Neural crest cell (in vitro differentiated cells): ENCODE measurements at regions not wholly inside any gene's neighbourhood (a gene's known extent, or its start where the extent isn't known, plus 50 kb on each side); places are given as distances from the start of the nearest gene placed in this dataset.

Experiments used
- DNase-seq: peaks from one replicate; pipeline ENCODE4 v3.0.0; 2021; ENCODE audit warnings: low read depth, mixed read lengths, low spot score
- H3K27ac Mint-ChIP-seq: one replicate; pipeline ENCODE4 v1.8.0; 2021; ENCODE audit warnings: mild to moderate bottlenecking, mixed read lengths; ENCODE audit not compliant: unreplicated experiment
- H3K27me3 Mint-ChIP-seq: 2 replicates; pipeline ENCODE4 v1.8.0; 2021; ENCODE audit warnings: low read depth, mild to moderate bottlenecking, mixed read lengths
- H3K36me3 Mint-ChIP-seq: 2 replicates; pipeline ENCODE4 v1.8.0; 2021; ENCODE audit warnings: low read depth, mild to moderate bottlenecking, mixed read lengths
- H3K4me1 Mint-ChIP-seq: 2 replicates; pipeline ENCODE4 v1.8.0; 2021; ENCODE audit warnings: mixed read lengths
- H3K4me3 Mint-ChIP-seq: one replicate; pipeline ENCODE4 v1.8.0; 2021; ENCODE audit warnings: mild to moderate bottlenecking, mixed read lengths
- H3K9me3 Mint-ChIP-seq: 2 replicates; pipeline ENCODE4 v1.8.0; 2021; ENCODE audit warnings: mixed read lengths
- CTCF ChIP-seq: fragments of 200-600 bp; sonication (generic); conservative IDR thresholded peaks from 2 replicates; pipeline ENCODE4 v1.5.0; 2021; ENCODE audit warnings: antibody characterized with exemption, mild to moderate bottlenecking

- no peak overlapping the region for H3K4me3 Mint-ChIP-seq
- H3K36me3 Mint-ChIP-seq: peaks cover 6% of the 10 kb centered on the region
- no peaks in the 10 kb centered on the region for H3K4me1 Mint-ChIP-seq
- TF ChIP-seq CTCF: no peak
- no peak overlapping the region for H3K27ac Mint-ChIP-seq
- peaks cover 7% of the 10 kb centered on the region for H3K9me3 Mint-ChIP-seq
- DNase-seq: no peak
- H3K27me3 Mint-ChIP-seq: peaks cover 4% of the 10 kb centered on the region
These were observed 350.2 kb upstream of the MC4R start for GRCh38 chr18:60722742-60723141.

GRCh38 chr18:60732143-60732542 is 359.6 kb upstream of the MC4R start:
- Mint-ChIP-seq H3K27me3 (no peaks in the 10 kb centered on the region), H3K4me1 (no peaks in the 10 kb centered on the region), H3K27ac (no peak overlapping the region), H3K4me3 (no peak overlapping the region), H3K36me3 (no peaks in the 10 kb centered on the region), H3K9me3 (no peaks in the 10 kb centered on the region)
- no peak for TF ChIP-seq CTCF
- no peak for DNase-seq

GRCh38 chr18:60739212-60739611 is 366.6 kb upstream of the MC4R start:
- TF ChIP-seq CTCF: no peak
- Mint-ChIP-seq H3K4me1 (no peaks in the 10 kb centered on the region), H3K4me3 (no peak overlapping the region), H3K27me3 (no peaks in the 10 kb centered on the region), H3K27ac (no peak overlapping the region), H3K36me3 (no peaks in the 10 kb centered on the region), H3K9me3 (no peaks in the 10 kb centered on the region)
- DNase-seq: no peak

- H3K9me3 Mint-ChIP-seq: no peaks in the 10 kb centered on the region
These were observed 367.7 kb upstream of the MC4R start for GRCh38 chr18:60740313-60740712.

GRCh38 chr18:60746491-60746890 is 373.9 kb upstream of the MC4R start:
- H3K4me1 Mint-ChIP-seq: no peaks in the 10 kb centered on the region
- H3K4me3 Mint-ChIP-seq: no peak overlapping the region
- no peaks in the 10 kb centered on the region for H3K9me3 Mint-ChIP-seq
- no peak for TF ChIP-seq CTCF
- H3K27me3 Mint-ChIP-seq: peaks cover 9% of the 10 kb centered on the region
- DNase-seq: no peak
- no peak overlapping the region for H3K27ac Mint-ChIP-seq
- no peaks in the 10 kb centered on the region for H3K36me3 Mint-ChIP-seq

More at GRCh38 chr18:60740313-60740712, 367.7 kb upstream of the MC4R start:
- no peak for TF ChIP-seq CTCF
- no peaks in the 10 kb centered on the region for H3K36me3 Mint-ChIP-seq
- no peak overlapping the region for H3K4me3 Mint-ChIP-seq
- no peaks in the 10 kb centered on the region for H3K27me3 Mint-ChIP-seq
- H3K27ac Mint-ChIP-seq: no peak overlapping the region
- H3K4me1 Mint-ChIP-seq: no peaks in the 10 kb centered on the region
- no peak for DNase-seq

- no peak overlapping the region for H3K27ac Mint-ChIP-seq
- no peaks in the 10 kb centered on the region for H3K4me1 Mint-ChIP-seq
- no peaks in the 10 kb centered on the region for H3K9me3 Mint-ChIP-seq
- no peaks in the 10 kb centered on the region for H3K36me3 Mint-ChIP-seq
- TF ChIP-seq CTCF: no peak
- DNase-seq: no peak
- no peak overlapping the region for H3K4me3 Mint-ChIP-seq
- peaks cover 9% of the 10 kb centered on the region for H3K27me3 Mint-ChIP-seq
These were observed 374.3 kb upstream of the MC4R start for GRCh38 chr18:60746919-60747318.
